ENCODE measurements at regions not wholly inside any gene's neighbourhood (a gene's known extent, or its start where the extent isn't known, plus 50 kb on each side); places are given as distances from the start of the nearest gene placed in this dataset.

- TF ChIP-seq CTCF (IDR thresholded peaks at IDR 0.05) (no peak), POLR2A (IDR thresholded peaks at IDR 0.05) (no peak)
These were observed 171.5 kb upstream of the DIPK2B start for GRCh38 chrX:45372151-45372550.
